NB4 (cell line): ENCODE measurements at regions not wholly inside any gene's neighbourhood (a gene's known extent, or its start where the extent isn't known, plus 50 kb on each side); places are given as distances from the start of the nearest gene placed in this dataset.

ENCODE experiments used
- DNase-seq: peaks from one replicate; pipeline ENCODE4 v3.0.0; 2010; ENCODE audit warnings: low read depth
- H3K4me3 ChIP-seq: one replicate; pipeline ENCODE4 v1.5.1; 2011; ENCODE audit warnings: mild to moderate bottlenecking, low read depth, low read length, moderate library complexity
- CTCF ChIP-seq: IDR thresholded peaks from one replicate; pipeline ENCODE4 v1.5.1; 2012; ENCODE audit warnings: low read depth, low read length
- MYC ChIP-seq: IDR thresholded peaks from 2 replicates; pipeline ENCODE4 v1.6.1; 2011; ENCODE audit warnings: low read depth, low read length
- POLR2A ChIP-seq: IDR thresholded peaks from 2 replicates; pipeline ENCODE4 v1.6.1; 2011; ENCODE audit warnings: mild to moderate bottlenecking; ENCODE audit not compliant: insufficient read length; ENCODE audit errors: extremely low read depth
- TF ChIP-seq, protein P1 (sequence below): IDR thresholded peaks from 2 replicates; pipeline ENCODE4 v1.6.1; 2011; ENCODE audit warnings: low read depth, low read length

- DNase-seq = no peak
- no peak overlapping the region for H3K4me3 ChIP-seq
- TF ChIP-seq, protein P1, sequence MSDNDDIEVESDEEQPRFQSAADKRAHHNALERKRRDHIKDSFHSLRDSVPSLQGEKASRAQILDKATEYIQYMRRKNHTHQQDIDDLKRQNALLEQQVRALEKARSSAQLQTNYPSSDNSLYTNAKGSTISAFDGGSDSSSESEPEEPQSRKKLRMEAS = no peak
- TF ChIP-seq MYC (no peak), CTCF (no peak), POLR2A (no peak)
Observed at GRCh38 chr15:94692710-94693109, 461.3 kb downstream of the MCTP2 start.

- H3K4me3 ChIP-seq = no peak overlapping the region
- no peak for DNase-seq
- TF ChIP-seq POLR2A (no peak), MYC (no peak), CTCF (no peak)
- TF ChIP-seq, protein P1 = no peak
Observed at GRCh38 chr15:94700211-94700610, 468.9 kb downstream of the MCTP2 start.

- DNase-seq = no peak
- no peak overlapping the region for H3K4me3 ChIP-seq
- TF ChIP-seq, protein P1 = no peak
- TF ChIP-seq CTCF (no peak), POLR2A (no peak), MYC (no peak)
Observed at GRCh38 chr15:94701281-94701985, 470.1 kb downstream of the MCTP2 start.

- no peak for TF ChIP-seq POLR2A
- no peak for TF ChIP-seq CTCF
- TF ChIP-seq, protein P1 = no peak
- no peak for TF ChIP-seq MYC
Observed at GRCh38 chr15:94703596-94703995, 472.2 kb downstream of the MCTP2 start.

DNA sequence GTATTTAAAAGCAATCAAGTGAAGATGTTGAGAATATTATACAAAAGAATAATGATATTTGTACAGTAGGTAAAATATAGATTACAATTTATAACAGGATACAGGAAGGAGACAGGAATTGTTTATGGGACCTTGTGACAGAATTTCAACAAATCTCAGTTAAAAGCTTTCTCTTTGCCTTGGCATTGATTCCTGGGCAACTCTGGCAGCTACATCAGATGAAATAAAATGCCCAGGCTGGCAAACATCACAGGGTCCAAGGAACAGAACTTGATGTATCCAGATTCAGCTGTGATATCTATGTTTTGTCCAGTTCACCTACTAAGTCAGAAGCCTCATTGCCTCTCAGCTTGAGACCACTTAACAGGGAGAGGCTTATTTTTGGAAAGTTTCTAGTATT lies 473.1 kb downstream of the MCTP2 start:
- no peak for DNase-seq
- TF ChIP-seq CTCF = no peak
- TF ChIP-seq, protein P1 = no peak
- TF ChIP-seq MYC = no peak
- no peak for TF ChIP-seq POLR2A
- no peak overlapping the region for H3K4me3 ChIP-seq

More at GRCh38 chr15:94703596-94703995, 472.2 kb downstream of the MCTP2 start:
- DNase-seq = no peak
- H3K4me3 ChIP-seq = no peak overlapping the region
